OCI-LY1 (cell line): ENCODE measurements at regions not wholly inside any gene's neighbourhood (a gene's known extent, or its start where the extent isn't known, plus 50 kb on each side); places are given as distances from the start of the nearest gene placed in this dataset.

Source experiments
- H2AFZ ChIP-seq: fragments of 200-600 bp; sonication (generic), shearing (Covaris generic); 2 replicates; pipeline ENCODE4 v1.6.0; 2014; ENCODE audit warnings: antibody characterized with exemption, mild to moderate bottlenecking, low read length
- H3F3A ChIP-seq: fragments of 200-600 bp; sonication (generic), shearing (Covaris generic); 2 replicates; pipeline ENCODE4 v1.6.0; 2014; ENCODE audit warnings: mild to moderate bottlenecking, antibody characterized with exemption, low read length, moderate library complexity; ENCODE audit not compliant: insufficient read depth
- H3K27ac ChIP-seq: fragments of 200-600 bp; sonication (generic); 2 replicates; pipeline ENCODE4 v1.5.1; 2014; ENCODE audit warnings: low read length, mixed run types, mild to moderate bottlenecking, low read depth; ENCODE audit not compliant: poor library complexity, severe bottlenecking
- H3K27me3 ChIP-seq: fragments of 200-600 bp; sonication (generic); 2 replicates; pipeline ENCODE4 v1.6.0; 2014; ENCODE audit warnings: antibody characterized with exemption, mild to moderate bottlenecking, low read length, moderate library complexity; ENCODE audit not compliant: insufficient read depth
- H3K36me3 ChIP-seq: fragments of 200-600 bp; sonication (generic); 2 replicates; pipeline ENCODE4 v1.6.1; 2014; ENCODE audit warnings: mild to moderate bottlenecking, antibody characterized with exemption, low read length, moderate library complexity, mixed read lengths; ENCODE audit not compliant: insufficient read depth
- H3K4me1 ChIP-seq: fragments of 200-600 bp; sonication (generic); 2 replicates; pipeline ENCODE4 v1.5.1; 2014; ENCODE audit warnings: mild to moderate bottlenecking, low read length, moderate library complexity; ENCODE audit not compliant: insufficient read depth, severe bottlenecking
- H3K4me2 ChIP-seq: fragments of 200-600 bp; sonication (generic), shearing (Covaris generic); 2 replicates; pipeline ENCODE4 v1.6.1; 2014; ENCODE audit warnings: low read length
- H3K4me3 ChIP-seq: fragments of 200-600 bp; sonication (generic); 2 replicates; pipeline ENCODE4 v1.5.1; 2014; ENCODE audit warnings: low read length, low read depth, mild to moderate bottlenecking, mixed read lengths; ENCODE audit not compliant: poor library complexity, severe bottlenecking
- H3K79me2 ChIP-seq: fragments of 200-600 bp; shearing (Covaris generic); 2 replicates; pipeline ENCODE4 v1.6.1; 2016; ENCODE audit warnings: mixed run types, low read length, mixed read lengths; ENCODE audit not compliant: insufficient read depth
- H3K9ac ChIP-seq: fragments of 200-600 bp; sonication (generic), shearing (Covaris generic); 2 replicates; pipeline ENCODE4 v1.6.1; 2014; ENCODE audit warnings: mild to moderate bottlenecking, low read length, mixed read lengths
- H3K9me2 ChIP-seq: fragments of 200-600 bp; sonication (generic), shearing (Covaris generic); 2 replicates; pipeline ENCODE4 v1.6.1; 2014; ENCODE audit warnings: low read depth, mild to moderate bottlenecking, low read length, mixed read lengths
- H3K9me3 ChIP-seq: fragments of 200-600 bp; shearing (Covaris generic); 2 replicates; pipeline ENCODE4 v1.6.1; 2014; ENCODE audit warnings: low read length, mixed read lengths
- H4K20me1 ChIP-seq: fragments of 200-600 bp; sonication (generic), shearing (Covaris generic); 2 replicates; pipeline ENCODE4 v1.6.0; 2016; ENCODE audit warnings: mild to moderate bottlenecking, low read length; ENCODE audit not compliant: insufficient read depth
- EZH2 ChIP-seq: fragments of 200-600 bp; sonication (generic), shearing (Covaris generic); IDR thresholded peaks from 2 replicates; pipeline ENCODE4 v1.8.0; 2017; ENCODE audit warnings: borderline replicate concordance, mixed run types, mild to moderate bottlenecking, antibody characterized with exemption, low read length, moderate library complexity, mixed read lengths
- TF ChIP-seq, protein P1 (sequence below): fragments of 200-600 bp; sonication (generic), shearing (Covaris generic); IDR thresholded peaks from 2 replicates; pipeline ENCODE4 v1.5.1; 2017; ENCODE audit warnings: mild to moderate bottlenecking, antibody characterized with exemption, low read length, moderate library complexity, mixed read lengths

DNA sequence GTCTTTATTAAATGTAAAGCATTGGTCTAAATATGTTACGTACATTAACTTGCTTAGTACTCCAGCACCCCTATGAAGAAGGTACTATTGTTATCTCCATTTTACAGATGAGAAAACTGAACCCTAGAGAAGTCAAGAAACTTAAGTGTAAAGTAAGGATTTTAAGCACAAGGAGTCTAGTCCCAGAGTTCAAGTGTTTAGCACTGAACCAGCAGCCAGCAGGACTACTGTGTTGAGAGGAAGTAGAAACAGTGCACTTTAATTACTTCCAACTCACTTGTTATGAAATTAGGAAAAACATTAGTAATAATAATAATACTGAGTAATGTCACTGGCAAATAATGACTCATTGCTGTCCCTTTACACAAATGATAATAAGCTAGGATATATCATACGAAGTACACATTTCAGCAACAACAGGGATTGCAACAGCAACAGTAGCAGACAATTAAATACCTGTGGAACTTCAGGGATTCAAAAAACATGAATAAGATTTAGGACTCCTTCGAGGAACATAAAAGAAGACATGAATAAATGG is 548.1 kb upstream of the HS3ST1 start:
- H3K27ac ChIP-seq, result no peak overlapping the region
- H4K20me1 ChIP-seq, result no peaks in the 10 kb centered on the region
- H3K4me2 ChIP-seq, result no peak overlapping the region
- no peaks in the 10 kb centered on the region for H3K4me1 ChIP-seq
- H3K27me3 ChIP-seq, result no peaks in the 10 kb centered on the region
- H3F3A ChIP-seq, result no peaks in the 10 kb centered on the region
- H3K9me3 ChIP-seq, result no peaks in the 10 kb centered on the region
- H3K4me3 ChIP-seq, result no peak overlapping the region
- no peaks in the 10 kb centered on the region for H3K79me2 ChIP-seq
- no peak overlapping the region for H3K9ac ChIP-seq
- no peaks in the 10 kb centered on the region for H3K9me2 ChIP-seq
- H3K36me3 ChIP-seq, result no peaks in the 10 kb centered on the region
- no peak for TF ChIP-seq EZH2
- TF ChIP-seq, protein P1, sequence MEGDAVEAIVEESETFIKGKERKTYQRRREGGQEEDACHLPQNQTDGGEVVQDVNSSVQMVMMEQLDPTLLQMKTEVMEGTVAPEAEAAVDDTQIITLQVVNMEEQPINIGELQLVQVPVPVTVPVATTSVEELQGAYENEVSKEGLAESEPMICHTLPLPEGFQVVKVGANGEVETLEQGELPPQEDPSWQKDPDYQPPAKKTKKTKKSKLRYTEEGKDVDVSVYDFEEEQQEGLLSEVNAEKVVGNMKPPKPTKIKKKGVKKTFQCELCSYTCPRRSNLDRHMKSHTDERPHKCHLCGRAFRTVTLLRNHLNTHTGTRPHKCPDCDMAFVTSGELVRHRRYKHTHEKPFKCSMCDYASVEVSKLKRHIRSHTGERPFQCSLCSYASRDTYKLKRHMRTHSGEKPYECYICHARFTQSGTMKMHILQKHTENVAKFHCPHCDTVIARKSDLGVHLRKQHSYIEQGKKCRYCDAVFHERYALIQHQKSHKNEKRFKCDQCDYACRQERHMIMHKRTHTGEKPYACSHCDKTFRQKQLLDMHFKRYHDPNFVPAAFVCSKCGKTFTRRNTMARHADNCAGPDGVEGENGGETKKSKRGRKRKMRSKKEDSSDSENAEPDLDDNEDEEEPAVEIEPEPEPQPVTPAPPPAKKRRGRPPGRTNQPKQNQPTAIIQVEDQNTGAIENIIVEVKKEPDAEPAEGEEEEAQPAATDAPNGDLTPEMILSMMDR, result no peak
- no peak overlapping the region for H2AFZ ChIP-seq

DNA sequence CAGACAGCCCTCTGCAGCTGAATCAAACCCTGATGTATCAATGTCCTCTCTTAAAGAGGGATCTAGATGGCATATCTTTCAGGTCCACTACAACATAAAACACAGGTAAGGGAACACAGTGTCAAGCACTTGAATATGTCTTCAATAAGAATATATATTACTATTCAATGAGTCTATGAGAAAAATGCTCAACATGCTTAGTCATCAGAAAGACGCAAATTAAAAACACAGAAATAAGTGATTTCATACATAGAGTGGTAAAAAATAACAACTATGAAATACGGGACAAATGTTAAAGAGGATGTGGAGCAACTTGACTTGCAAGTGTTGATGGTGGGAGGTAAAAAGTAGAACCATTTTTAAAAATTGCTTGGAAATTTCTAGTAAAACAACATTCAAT is 544.6 kb upstream of the HS3ST1 start:
- Histone ChIP-seq H3K9ac (no peak overlapping the region), H3K36me3 (no peaks in the 10 kb centered on the region), H3K9me2 (no peaks in the 10 kb centered on the region), H3K27ac (no peak overlapping the region), H3K79me2 (no peaks in the 10 kb centered on the region), H3K27me3 (no peaks in the 10 kb centered on the region), H2AFZ (no peak overlapping the region), H3K4me2 (no peak overlapping the region), H4K20me1 (no peaks in the 10 kb centered on the region), H3F3A (no peaks in the 10 kb centered on the region), H3K9me3 (no peaks in the 10 kb centered on the region), H3K4me1 (no peaks in the 10 kb centered on the region), H3K4me3 (no peak overlapping the region)
- TF ChIP-seq, protein P1, result no peak
- no peak for TF ChIP-seq EZH2

DNA sequence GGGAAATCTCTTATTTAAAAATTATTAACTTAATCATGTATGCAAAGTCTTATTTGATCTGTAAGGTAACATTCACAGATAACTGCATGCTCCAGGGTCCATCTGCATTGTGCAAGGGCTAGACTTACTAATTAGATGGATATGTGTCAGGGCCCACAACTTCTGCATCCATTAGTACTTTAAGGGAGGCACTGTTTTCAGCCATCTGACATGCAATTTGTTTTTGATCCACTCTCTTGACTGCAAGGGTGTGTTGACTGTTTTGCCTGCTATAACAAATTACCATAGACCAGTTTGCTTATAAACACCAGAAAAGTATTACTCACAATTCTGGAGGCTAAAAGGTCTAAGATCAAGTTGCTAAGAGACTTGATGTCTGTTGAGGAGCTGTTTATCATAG is 542.1 kb upstream of the HS3ST1 start:
- Histone ChIP-seq H3K4me1 (no peaks in the 10 kb centered on the region), H3K36me3 (no peaks in the 10 kb centered on the region), H3K27ac (no peak overlapping the region), H3F3A (no peaks in the 10 kb centered on the region), H3K4me2 (no peak overlapping the region), H3K79me2 (no peaks in the 10 kb centered on the region), H2AFZ (no peak overlapping the region), H3K9ac (no peak overlapping the region), H4K20me1 (no peaks in the 10 kb centered on the region), H3K9me3 (no peaks in the 10 kb centered on the region), H3K9me2 (no peaks in the 10 kb centered on the region), H3K27me3 (no peaks in the 10 kb centered on the region), H3K4me3 (no peak overlapping the region)
- TF ChIP-seq EZH2, result no peak
- TF ChIP-seq, protein P1, result no peak
